CMK (cell line): ENCODE measurements at regions not wholly inside any gene's neighbourhood (a gene's known extent, or its start where the extent isn't known, plus 50 kb on each side); places are given as distances from the start of the nearest gene placed in this dataset.

ENCODE experiments used
- DNase-seq: peaks from one replicate; pipeline ENCODE4 v3.0.0-alpha.2; 2010; ENCODE audit warnings: low read depth

DNA sequence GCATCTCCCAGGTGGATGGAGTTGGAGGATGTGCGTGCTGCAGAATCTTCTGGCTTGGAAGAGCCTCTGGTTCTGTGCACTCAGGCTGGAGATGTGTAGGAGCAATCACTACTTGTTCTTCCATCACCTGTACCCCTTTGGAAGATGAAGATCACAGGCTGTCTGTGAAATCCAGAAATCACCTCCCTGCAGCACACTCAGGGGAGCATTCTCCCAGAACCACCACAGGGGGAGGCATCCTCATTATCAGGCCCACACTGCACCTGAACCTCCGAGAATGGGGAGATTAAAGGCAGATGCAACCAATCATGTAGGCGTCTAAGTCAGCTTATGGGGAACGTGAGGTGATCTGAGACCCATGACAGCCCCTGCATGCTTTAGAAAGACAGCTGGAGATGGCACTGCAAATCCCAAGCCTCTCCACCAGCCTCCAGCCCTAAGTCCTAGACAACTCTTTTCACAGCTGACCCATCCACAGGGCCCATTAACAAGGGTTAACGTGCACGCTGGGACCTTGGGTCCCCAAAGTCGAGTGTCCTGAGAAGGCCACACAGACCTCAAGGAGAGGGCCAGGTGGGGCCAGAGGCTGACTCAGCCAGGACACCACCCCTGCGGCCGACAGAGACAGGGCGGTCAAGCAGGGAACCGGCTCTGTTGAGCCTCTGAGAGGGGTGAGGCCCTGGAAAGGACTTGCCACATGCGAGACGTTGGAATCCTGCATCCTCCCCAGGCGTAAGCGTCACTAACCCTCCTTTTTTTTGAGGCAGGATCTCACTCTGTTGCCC, 314.9 kb downstream of the EIPR1 start:
- no peak for DNase-seq

DNA sequence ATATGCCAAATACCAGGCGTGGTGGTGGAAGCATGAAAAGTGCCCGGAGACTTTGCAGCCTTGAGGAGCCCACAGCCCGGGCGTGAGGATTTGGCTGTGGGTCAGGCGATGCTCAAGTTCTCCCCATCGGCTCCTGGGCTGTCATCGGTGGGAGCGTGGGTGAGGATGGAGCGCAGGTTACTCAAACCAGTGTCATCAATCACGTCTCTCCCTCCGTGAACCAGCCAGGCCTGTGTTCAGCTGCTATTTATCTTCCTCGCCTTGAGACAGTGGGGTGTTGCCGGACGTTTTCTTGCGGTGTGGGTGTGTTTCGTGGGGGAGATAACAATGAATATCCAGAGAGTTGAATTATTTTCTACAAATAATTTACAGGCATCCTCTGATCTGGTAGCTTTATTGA, 317.6 kb downstream of the EIPR1 start:
- no peak for DNase-seq

DNA sequence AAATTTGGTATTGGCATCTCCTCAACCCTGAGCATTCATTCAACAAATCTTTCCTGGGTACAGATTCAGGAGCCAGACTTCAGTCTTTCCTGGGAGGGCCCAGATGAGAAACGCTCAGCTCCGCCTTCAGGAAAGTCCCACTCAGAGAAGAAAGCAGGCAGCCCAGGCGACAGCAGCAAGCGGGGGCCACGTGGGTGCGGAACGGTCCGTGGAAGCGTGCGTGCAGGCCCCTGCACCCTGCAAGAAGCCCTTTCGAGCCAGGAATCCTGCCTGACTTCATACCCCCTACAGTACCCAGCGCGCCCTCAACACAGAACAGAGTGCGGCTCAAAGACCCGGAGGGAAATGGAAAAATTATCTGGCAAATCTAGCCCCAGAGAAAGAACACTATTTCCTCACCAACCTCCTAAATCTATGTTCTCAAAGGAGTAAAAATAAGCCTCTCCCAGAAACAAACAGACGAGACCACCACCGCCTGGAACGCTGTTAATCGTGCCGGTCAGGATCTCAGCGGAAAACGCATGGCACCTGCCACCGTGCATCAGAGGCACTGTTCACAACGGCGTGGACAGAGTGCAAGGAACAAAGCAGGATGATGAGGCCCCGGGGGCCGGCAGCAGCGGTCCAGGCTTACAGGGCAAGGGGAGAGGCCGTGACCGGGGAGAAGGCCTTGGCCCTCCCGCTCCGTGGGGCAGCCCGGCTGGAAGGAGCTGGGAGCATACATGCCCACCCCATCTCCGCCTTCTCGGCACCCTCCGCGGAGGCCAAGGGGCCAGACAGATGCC, 318.3 kb downstream of the EIPR1 start:
- DNase-seq = no peak

DNA sequence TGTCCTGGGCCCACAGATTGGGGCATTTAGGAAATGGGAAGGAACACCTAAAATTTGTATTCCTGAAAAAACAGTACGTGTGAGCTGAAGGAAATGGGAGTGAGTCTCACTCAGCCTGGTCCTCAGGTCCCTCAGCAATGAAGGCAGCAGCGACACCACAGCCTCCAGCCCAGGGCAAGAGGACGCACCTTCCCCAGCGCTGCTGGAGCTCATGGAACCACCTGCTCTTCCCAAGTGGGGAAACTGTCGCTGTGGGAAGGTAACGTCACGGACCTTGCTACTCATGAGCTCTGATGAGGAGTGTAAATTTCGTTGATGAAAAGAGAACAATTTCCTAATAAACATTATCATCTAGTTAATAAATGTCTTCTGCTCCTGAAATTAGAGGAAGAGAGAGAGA, 323.6 kb downstream of the EIPR1 start:
- no peak for DNase-seq

DNA sequence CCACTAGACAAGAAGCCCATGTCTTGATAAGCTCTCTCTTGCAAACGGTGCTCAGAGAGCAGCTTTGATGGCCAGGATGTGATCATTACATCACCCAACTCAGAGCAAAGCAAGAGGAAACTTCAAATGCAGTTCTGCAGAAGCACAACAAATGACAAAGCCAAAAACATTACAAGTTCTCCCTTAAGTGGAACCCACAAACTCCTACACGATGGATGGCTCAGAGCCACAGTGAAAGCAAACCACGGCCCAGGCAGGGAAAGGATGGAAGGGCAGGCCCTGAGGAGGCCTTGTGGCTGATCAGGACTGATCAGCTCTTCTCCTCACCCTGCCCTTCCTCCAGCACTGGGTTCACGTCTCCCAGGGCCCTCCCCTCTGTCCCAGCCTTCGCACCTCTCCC, 326.4 kb downstream of the EIPR1 start:
- DNase-seq = no peak

DNA sequence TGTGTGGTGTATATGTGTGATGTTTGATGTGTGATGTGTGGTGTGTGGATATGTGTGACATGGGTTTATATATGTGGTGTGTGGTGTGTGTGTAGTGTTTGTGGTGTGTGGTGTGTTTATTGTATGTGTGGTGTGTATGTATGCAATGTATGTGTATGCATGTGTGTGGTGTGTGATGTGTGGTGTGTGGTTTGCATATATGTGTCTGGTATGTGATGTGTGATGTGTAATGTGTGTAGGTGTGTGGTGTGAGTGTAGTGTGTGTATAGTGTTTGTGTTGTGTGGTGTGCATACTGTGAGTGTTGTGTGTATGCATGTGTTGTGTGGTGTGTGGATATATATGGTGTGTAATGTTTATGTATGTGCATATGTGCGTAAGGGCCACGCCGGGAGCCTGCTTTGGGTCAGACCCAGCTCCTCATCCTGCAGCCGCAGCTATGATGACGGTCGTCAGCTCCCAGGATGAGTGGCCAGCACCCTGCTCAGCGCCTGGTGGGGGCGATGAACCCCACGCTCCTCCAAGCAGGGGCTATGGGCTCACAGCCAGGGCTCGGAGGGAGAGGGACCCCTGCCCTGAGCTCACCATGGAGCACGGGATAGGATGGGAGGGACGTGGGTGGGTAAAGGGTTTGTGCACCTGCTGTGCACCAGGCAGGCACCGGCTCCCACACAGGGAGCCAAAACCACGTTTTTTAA, 331.3 kb downstream of the EIPR1 start:
- no peak for DNase-seq

DNA sequence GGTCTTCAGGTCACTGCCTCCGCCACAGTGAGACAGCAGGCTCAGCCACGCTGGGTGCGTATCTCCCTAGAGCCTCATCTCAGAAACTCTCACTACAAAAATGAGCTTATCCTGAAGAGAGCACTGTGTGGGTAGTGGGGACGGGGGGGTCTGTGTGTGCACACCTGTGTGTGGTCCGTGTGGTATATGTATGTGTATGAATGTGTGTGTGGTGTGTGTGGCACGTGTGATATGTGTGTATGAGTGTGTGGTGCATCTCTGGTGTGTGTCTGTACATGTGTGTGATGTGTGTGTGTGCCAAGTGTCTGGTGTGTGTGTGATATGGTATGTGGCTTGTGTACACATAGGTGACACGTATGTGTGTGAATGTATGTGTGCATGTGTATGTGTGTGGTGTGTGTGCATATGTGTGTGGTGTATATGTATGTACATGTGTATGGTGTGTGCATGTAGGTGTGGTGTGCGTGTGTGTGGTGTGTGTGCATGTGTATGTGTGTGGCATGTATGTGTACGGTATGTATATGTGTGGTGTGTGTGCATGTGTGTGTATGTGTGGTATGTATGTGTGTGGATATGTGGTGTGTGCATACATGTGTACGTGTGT, 332.2 kb downstream of the EIPR1 start:
- no peak for DNase-seq

DNA sequence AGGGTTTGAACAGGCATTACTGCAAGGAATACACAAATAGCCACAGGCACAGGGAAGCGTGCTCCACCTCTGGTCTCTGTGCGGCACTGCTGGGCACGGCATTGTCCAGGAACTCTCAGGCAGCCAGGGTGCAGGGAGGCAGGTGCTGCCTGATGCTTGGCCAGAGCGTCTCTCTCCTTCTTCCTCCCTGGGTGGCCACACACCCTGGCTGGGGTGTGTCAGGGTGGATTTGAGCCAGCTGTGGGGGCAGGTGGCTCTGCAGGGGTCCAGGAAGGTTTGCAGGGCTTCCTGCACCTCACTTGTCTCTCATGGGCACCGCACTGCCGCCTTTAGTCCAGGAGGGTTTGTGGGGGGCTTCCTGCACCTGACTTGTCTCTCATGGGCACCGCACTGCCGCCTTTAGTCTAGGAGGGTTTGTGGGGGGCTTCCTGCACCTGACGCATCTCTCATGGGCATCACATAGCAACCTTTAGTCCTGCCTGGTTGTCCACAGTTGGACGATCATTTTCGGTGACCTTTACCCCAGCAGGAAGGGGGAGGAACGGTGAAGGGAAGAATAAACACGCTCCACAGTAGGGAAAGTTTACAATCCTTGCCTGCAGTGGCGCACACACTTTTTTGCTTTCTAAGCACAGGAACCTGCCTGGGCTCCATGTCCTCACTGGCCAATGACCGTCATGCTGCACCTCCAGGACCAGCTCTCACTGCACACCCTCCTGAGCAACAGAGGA, 332.9 kb downstream of the EIPR1 start:
- no peak for DNase-seq

DNA sequence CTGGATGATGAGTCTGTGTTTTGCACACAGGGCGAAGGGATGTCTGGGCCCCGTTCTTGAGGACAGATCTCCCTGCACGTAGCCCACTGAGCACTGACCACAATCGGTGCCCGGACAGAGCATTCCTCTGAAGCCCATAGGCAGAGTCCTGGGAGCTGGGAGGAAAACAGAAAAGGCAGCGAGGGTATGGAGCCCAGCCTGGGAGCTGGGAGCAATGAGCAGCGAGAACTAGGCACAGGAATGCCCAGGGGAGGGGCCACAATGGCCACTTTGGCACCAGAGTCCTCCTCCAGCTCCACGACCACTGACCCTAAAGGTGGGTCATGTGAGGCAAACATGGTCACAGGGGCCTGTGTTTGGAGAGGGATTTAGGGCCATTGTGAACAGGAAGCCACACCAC, 333.9 kb downstream of the EIPR1 start:
- no peak for DNase-seq

DNA sequence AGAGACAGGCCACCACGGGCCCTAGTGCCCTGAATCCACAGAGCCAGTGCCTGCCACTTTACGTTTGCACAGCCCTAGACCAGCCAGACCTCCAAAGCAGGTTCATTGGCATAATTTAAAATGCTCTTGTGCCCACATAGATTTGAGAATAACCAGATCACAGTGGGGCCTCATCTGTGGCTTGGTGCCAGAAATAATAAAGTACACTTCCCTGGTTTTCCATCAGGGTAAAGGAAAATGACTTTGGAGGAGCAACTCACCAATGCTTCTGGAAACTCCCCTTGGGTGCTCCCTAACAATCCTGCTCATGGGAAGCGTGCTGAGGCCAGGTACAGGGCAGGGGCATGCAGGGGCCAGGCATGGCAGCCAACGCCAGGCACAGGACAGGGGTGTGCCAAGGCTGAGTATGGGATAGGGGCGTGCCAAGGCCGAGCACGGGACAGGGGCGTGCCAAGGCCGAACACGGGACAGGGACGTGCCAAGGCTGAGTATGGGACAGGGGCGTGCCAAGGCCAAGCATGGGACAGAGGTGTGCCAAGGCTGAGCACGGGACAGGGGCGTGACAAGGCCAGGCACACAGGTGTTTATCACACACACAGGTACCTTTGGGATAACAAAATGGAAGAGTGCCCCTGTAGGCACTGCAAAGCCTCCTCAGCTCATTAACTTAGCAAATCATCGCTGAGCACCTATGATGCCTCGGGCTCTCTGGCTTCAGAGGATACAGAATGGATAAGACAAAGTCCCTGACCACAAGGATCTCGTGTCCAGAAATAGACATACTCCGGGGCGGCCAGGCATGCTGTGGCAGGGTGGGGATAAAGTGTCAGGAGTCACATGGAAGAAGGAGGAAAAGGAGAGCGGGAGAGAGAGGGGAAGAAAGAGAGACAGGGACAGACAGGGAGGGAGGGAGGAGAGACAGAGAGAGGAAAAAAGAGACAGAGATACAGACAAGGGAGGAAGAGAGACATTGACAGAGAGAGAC, 334.7 kb downstream of the EIPR1 start:
- no peak for DNase-seq

DNA sequence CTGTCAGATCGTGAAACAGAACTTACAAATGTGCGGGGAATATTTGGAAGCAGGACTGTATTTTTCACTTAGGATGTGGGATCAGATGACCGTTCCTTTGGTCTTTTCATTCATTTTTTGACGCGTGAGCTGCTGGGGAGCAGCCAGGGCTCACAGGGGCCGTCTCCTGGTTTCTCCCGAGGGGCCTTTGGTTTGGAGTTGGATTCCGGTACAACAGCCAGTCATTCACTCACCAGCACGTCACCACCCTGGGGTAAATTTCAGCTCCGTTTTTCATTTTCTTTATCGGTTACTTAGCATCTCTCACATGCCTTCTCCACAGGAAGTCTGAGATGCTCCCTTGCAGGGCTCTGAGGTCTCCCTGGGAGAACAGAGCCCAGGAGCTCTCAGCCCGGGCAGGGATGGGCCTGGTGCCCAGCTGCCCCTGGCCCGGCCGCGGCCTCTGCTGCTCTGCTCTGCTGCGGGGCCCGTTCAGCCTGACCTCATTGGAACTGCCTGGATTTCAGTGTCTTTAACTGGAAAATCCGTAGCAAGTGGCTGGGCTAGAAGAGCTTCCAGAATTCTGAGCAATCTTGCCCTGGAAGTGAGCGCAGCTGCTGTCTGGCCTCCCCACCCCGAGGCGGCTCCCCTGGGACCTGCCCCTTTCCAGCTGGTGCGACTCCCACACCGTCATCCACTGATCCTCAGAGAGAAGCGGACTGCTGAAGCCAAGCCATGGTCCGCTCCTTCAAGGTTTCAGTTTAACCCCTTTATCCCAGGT, 335.6 kb downstream of the EIPR1 start:
- DNase-seq = no peak

DNA sequence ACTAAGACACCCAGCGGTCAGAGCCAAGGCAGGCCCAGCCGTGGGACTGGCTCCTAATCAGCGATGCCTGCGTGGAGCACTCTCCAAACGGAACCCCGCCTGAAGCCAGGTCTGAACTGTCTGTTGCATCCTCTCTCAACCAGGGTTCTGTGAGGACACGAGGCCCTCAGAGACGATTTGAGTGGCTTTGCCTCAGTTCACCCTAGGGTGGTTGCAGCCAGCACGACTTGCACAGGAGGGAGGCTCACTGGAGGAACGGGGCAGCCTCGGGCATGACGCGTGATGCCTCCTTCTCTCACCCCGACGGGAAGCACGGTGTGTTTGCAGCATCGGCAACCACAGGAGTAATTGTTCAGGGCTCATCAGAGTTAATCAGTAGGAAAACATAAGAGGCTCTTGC, 336.4 kb downstream of the EIPR1 start:
- DNase-seq = no peak

DNA sequence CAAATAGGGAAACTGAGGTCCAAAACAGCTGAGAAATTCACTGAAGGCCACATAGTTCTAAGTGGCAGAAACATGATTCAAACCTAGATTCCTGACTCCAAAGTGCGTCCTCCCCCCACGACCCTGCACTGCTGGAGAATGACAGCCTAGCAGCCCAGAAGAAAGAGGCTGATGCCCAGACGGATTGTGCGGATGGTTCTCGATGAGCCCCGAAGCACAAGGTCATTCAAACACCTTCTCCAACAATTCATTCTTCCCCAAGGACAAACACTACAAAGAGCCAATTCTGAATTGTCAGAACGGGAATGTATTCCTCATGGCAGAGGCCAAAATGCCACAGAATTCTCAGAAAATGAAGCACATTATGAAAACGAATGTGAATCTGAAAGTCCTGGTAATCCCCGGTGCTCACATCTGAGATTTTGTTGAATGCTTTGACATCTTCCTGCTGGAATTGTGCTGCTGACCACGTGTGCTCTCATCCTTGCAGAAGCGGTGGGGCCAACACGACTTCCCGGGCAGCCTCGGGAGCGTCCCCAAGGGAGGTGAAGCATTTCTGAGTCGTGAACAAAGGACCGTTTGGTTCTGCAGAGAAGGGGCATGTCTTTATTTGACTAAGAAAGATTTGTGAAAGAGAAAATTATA, 337.0 kb downstream of the EIPR1 start:
- no peak for DNase-seq

DNA sequence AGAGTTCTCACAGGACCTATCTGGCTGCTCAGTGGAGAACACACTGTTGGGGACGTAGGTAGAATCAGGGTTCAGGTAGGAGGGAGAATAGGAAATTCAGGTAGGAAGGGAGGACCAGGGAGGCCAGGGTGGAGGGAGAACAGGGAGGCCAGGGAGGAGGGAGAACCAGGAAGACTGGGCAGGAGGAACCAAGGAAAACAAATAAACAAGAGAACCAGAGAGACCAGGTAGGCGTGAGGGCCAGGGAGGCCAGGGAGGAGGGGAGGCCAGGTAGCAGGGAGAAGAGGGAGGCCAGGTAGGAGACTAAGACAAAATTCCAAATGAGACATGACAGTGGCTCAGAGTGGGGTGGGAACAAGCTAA, 337.6 kb downstream of the EIPR1 start:
- no peak for DNase-seq

DNA sequence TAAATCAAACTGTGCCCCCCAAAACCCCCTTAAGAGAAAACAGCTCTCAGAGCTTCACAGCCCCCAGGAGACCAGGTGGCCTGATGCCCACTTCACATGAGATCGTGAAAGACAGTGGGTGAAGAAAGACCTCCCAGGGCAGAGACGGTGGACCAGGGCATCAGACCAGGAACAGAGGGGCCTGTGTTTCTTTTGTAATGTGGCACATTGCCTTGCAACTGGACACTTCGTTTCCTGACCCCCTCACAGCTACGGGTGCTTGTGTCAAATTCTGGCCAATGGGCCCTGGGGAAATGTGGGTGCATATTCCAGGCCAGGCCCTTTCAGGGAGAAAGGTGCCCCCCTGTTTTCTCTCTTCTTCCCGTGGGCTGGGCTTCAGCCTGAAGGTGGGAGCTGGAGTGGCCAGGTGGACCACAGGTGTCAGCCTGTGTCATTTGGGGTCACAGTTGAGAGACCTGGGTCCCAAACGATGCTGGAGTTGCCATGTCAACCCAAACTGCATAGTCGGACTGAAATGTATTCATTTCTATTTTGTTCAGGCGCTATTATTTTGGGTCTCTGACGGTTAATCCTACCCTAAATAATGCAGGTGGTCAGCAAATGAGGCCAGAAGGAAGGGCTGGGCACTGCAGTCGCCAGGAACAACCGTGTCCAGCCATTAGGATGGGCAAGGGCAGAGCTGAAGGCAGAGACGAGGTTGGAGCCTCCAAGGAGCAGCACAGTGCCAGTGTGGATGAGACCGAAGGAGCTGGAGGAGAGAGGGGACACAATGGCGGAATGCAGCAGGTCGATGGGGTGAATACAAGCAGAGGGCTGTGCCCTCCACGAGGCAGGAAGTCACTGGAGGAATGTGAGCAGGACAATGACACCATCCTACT, 338.2 kb downstream of the EIPR1 start:
- DNase-seq = no peak

DNA sequence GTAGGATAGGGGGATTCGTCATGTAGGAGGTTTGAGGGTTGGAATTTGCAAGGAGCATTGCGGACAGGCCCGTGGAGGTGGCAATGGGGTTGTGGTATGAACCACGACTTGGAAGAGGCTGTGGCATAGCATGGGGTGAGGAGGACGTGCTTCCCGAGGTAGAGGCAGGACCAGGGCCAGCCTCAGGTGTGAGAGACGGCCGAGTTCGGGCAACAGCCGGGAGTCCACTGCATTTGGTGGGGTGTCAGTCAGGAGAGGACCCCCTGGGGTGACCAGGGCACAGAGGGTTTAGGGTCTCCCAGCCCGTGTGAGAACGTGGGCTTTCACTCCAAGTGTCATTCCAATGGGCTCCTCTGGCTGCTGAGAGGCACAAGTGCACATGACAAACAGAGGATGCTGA, 339.0 kb downstream of the EIPR1 start:
- DNase-seq = no peak

DNA sequence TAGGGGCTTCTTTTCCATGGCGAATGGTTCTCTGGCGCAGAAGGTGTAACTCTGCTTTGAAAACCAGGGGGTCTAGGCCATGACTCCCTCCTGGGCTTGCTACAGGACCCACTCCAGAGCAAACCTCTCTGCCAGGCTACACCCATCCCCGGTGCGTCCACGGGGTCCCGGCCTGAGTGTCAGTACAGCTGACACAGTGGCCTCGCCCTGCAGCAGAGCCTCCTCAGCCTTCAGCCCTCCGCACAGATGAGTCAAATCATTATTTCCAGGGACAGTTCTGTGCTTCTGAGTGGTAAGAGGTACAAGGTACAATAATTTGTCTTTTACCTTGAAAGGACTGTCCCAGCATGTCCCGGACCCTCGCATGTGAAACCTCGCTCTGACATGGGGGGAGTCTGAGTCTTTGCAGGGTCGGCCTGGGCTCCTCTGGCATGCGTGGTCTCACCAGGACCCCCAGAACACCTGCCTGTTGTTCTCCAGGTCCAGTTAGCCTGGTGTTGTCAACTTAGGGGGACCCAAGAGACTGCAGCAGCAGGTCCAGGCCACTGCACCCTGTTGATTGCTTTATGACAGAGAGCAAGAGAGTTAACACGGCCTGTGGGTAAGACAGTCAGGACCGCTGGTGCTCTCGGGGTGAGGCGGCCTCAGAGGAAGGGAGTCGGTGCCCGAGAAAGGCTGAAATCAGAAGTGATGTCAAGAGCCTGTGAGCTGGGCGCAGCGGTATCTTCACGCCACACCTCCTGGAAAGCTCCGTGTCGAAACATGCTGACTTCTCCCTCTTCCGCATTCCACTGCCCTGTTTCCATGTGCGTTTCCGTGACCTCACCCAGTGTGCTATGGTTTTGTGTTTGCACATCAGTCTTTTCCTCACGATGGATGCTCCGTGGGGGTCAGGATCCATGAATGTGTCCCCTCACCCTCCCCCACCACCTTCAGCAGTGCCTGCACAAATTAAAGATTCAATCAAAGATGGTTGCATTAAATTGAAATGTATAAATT, 340.1 kb downstream of the EIPR1 start:
- DNase-seq = no peak
